HG02840 (cell line): ENCODE measurements at regions not wholly inside any gene's neighbourhood (a gene's known extent, or its start where the extent isn't known, plus 50 kb on each side); places are given as distances from the start of the nearest gene placed in this dataset.
A peak's percentile ranks its signal among the peaks of the same experiment; 100 is the strongest.
"Not testable (repeated sequence)": the region's sequence is repeated elsewhere in the genome, so short reads cannot be mapped to it uniquely, and the experiment has no call there.

Experiments used
- ATAC-seq: cut with Tn5 transposase; IDR thresholded peaks from one replicate; pipeline ENCODE4 v1.9.1; 2021; ENCODE audit warnings: mild to moderate bottlenecking, moderate library complexity, moderate number of reproducible peaks; ENCODE audit not compliant: unreplicated experiment, low FRiP score

- ATAC-seq = peak; percentile 78
These were observed 85.6 kb downstream of the GADD45G start for GRCh38 chr9:89690334-89690912.

DNA sequence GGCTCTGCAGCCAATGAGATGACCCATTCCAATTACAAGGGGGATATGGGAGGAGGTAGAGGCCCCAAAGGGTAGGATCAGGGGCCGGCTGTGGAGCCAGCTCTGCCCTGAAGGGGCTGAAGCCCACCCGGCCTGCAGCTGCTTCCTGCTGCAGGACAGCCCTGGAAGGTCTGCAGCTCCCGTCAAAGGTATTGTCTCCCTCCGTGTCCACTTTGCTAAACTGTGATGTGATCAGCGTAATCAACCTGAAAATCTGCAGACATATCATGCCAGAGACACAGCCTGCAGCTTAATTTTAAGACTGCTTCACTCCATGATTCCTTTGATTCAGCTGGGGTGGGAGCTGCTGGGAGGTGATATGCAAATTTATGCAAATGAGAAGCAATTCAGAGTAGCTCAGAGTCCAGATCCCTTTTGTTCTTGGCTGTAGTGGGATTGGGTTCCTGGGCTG, 90.7 kb downstream of the GADD45G start:
- no peak for ATAC-seq

- ATAC-seq = not testable (repeated sequence)
These were observed 91.2 kb downstream of the GADD45G start for GRCh38 chr9:89695979-89696378.

DNA sequence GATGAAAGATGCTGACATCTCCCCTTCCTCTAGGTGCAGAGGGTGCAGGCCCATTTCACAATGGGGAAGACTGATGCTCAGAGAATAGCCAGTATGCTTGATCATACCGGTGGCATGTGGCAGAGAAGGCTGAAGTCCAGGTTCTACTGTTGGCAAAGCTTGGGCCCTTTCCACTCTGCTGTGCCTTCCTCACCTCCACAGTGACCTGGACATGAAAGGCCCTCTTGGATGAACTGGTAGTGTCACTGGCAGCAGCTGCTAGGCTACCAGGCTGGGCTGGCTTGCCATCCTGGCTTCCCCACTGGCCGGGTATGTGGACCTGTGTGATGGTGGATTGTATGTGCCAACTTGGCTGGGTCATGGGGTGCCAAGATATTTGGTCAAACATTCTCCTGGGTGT, 92.0 kb downstream of the GADD45G start:
- ATAC-seq = no peak

DNA sequence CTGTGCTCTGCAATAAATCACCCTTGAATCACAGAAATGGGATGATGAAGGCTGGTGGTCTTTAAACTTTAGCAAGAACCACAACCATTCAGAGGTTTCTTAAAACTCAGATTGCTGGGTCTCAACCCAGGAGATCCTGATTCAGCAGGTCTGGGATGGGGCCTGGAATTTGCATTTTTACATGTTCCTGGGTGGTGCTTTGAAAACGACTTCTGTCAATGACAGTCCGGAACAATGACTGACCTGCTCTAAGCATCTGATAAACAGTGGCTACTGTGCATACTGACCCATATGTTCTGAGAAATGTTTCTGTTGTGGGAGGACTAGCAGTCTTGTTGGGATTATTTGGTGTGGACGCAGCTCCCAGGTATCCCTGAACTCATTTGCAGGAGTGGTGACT, 92.7 kb downstream of the GADD45G start:
- ATAC-seq = no peak

DNA sequence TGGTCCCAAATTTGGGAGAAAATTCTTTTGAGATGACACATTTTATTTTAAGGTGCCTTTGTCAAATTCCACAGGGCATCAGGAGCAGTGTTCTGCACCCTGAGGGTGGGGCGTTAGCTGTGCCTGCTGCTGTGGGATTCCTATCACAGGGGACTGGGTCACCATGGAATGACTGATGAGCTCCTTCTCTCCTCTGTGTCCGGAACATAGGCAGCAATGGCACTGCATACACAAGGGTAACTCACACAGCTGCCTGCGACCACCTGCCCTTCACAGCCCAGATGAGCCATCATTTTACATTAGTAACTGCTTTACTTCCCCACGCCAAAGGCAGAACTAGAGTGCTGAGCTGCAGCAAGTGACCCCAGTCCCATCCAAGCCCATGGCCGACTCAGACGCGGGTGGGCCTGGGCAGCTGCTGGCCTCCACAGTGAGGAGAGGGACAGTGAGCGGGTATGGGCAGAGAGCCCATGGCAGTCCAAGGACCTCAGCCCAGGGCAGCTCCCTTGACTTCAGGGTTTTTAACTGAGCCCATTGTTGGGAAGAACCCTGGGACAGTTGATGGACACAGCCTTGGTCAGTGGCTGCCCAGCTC, 93.7 kb downstream of the GADD45G start:
- ATAC-seq = no peak

DNA sequence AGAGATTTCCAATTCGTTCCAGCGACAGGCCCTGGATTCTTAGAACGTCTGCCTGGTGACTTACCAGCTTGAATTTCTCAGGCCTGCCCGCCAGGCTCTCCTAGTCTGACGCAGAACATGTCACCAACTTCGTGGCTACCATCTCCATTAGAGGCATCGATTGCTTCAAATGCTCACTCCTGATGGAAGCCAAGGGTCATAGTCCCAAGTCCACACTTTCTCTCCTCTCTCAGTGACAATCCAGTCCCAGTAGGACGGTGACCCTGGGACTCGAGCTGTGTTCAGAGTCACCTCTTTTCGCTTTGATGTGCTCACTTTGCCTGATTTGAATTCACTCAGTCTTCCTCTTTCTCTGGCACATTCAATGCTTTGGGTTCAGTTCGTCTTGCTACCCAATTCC, 94.8 kb downstream of the GADD45G start:
- no peak for ATAC-seq

GRCh38 chr9:89701221-89701798, 96.5 kb downstream of the GADD45G start:
- ATAC-seq = peak; percentile 69

GRCh38 chr9:89702401-89702800, 97.6 kb downstream of the GADD45G start:
- ATAC-seq = no peak

DNA sequence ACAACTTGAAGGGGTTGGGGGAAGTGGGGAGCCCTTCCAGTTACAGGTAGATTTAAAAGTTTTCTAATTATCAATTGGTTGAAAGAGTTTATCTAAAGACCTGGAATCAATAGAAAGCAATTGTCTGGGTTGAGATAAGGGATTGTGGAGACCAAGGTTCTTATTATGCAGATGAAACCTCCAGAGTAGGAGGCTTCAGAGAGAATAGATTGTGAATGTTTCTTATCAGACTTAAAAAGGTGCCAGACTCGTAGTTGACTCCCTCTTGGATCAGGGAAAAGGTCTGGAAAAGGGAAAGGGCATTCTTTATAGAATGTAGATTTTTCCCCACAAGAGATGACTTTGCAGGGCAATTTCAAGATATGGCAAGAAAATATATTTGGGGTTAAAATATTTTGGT, 100.8 kb downstream of the GADD45G start:
- ATAC-seq = no peak

DNA sequence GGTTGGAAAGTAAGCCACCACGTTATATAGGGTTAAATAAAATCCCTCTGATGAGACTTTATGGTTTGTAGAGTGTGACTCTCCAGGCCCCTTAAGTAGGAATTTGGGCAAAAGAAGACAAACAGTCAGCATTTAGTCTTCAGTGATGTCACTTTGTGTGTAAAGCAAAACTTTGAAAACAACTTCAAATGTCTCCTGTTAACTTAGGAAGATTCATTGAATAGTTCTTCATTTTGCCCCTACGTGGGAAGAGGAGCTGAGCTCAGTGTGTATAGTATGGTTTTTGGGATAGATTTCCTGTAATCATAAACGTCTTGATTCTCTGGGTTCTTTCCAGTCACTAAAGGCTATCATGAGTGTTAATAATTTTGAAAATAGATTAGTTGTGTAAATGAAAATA, 101.3 kb downstream of the GADD45G start:
- ATAC-seq = no peak

DNA sequence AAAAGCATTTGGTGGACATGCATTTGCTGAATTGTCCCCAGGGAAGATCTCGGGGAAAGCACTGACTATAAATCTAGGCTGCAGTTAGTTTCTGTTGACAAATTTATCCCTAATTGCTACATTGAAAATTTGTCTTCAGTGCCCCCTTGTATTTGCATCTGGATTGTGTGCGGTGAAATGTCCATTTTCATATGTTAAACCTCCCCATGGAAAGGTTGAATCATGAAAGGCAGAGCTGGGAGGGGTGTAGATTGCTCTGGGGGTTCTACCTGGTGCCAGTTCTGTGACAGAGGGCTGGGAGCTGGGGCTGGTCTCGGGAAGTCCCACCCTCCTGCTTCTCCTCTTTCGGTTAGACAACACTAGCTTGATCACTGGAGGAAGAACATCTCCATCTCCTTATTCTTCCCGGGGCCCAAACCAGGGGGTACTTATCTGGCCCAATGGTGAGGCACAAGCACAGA, 101.9 kb downstream of the GADD45G start:
- ATAC-seq = no peak

- ATAC-seq = no peak
These were observed 105.9 kb downstream of the GADD45G start for GRCh38 chr9:89710697-89711096.

- ATAC-seq = no peak
These were observed 107.1 kb downstream of the GADD45G start for GRCh38 chr9:89711866-89712265.

- no peak for ATAC-seq
These were observed 107.5 kb downstream of the GADD45G start for GRCh38 chr9:89712283-89712682.

DNA sequence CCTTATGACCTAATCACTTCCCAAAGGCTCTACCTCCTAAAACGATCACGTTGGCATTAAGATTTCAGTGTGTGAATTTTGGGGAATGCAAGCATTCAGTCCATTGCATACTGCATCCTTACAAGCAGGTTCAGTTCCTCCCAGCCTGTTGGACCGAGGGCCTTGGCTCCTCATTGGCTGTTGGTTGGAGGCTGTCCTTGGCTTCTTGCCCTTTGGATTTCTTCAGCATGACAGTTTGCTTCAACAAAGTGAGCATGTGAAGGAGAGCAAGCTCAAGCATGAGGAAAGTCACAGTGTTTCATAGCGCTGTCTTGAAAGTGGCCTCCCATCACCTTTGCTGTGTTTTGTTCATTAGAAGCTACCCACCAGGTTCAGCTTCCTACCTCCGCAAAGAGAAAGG, 109.5 kb downstream of the GADD45G start:
- no peak for ATAC-seq

DNA sequence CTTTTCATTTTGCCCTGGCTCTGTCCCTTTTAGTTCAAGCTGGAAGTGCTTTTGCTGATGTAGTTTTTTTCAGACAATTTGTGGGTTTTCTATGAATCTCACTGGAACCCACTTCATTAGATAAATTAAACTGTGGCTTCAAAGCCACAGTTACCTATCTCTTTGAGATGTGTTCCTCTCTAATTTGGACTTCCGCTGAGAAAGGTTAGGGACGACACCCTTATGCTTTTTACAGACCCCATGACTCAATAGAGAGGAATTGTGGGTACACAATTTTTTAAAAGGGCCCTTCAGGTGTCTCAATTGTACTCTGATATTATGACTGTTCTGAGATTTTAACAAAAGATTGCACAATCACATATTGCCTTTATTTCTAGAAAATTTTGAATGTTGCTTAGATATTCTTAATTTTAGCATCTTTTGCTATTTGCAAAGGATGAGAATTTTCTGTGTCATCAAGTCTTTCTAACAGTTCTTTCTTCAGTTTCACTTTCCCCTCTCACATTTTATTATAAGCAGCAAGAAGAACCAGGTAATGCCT, 110.6 kb downstream of the GADD45G start:
- ATAC-seq = no peak

DNA sequence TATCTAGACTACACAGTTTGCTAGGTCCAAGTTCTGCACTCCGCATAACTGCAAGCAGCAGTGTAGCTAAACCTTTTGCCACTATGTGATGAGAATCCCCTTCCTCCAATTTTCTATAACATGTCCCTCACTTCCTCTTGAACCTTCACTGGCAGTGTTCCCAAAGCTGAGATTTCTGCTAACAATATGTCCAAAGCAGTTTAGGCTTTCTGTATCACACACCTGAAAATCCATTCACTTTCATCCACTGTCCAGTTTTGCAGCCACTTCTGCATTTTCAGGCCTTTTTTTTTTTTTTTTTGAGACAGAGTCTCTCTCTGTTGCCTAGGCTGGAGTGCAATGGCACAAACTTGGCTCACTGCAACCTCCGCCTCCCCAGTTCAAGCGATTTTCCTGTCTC, 111.1 kb downstream of the GADD45G start:
- ATAC-seq = no peak

GRCh38 chr9:89716559-89716958, 111.7 kb downstream of the GADD45G start:
- ATAC-seq = no peak

DNA sequence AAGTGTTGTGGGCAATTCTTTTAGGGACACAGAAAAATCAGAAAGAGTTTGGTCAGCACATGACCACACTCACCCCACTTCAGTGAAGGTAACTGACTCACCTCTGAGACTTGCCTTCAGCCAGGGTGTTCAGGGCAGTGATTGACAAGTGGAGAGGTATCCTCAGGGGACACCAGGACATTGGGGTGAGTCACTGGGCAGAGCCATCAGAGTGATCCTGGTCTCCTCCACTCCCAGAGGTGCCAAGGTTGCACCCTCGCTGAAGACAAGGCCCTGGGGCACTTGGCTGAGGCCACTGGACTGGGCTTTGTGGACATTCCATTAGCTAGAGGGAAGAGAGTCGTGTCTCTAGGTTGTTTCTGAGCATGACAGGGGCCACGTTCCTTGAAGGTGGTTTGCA, 113.4 kb downstream of the GADD45G start:
- no peak for ATAC-seq

DNA sequence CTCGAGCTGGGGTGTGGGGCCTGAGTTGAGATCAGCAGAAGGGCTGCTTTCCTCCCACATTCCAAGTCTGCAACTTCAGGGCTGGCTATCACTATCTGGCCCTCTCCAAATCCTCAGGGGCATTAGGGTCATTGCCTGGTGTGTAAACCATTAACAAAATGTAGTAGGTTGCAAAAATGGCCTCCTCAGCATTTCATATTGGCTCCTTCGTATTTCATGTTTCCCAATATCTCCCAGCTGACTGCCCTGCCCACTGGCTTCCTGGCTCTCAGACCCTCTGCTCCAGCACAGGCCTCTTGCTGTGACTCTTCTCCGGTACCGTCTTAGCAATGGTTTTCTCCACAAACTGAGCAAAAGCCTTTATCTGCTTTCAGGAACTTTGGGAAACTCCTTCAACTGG, 113.8 kb downstream of the GADD45G start:
- ATAC-seq = no peak

DNA sequence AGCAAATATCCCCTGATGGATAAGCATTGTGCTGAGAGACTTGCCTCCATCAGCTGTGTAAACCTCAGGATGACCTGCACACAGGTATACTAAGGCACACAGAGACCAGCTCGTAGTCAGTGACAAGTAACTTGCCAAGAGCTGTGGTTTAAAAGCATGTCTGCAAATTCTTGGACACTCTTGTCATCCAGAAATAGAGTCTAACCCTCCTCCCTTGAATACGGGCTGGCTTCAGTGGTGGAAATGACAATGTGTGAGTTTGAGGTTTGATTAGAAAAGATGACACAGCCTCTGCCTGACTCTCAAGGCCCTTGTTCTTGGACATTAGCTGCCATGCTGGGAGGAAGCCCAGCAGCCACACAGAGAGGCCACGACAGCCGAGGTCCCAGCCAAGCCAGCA, 114.4 kb downstream of the GADD45G start:
- ATAC-seq = no peak
